Epidermal melanocyte (primary cell): ENCODE measurements at regions not wholly inside any gene's neighbourhood (a gene's known extent, or its start where the extent isn't known, plus 50 kb on each side); places are given as distances from the start of the nearest gene placed in this dataset.
"Not testable (repeated sequence)": the region's sequence is repeated elsewhere in the genome, so short reads cannot be mapped to it uniquely, and the experiment has no call there.

Source experiments
- DNase-seq: peaks from one replicate; pipeline ENCODE4 v3.0.0; 2011; ENCODE audit warnings: low spot score; ENCODE audit not compliant: insufficient read length

DNA sequence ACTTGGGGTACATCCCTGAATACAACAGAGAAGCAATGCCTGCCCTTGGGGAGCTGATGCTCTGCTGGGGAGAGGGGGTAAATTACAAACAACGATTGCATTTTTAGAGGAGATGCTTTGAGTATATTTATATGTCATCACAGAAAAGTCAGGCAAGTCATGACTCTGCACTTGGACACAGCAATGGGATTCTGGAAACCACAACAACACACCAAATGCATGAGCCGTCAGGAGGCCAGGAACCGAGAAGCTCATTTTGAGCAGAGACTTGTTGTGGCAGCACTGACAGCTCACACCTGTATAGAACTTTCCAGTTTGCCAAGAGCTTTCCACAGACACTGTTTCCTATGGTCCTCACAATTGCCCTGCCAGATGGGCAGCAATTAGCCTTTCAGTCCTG, 113.2 kb upstream of the RBPJ start:
- no peak for DNase-seq

DNA sequence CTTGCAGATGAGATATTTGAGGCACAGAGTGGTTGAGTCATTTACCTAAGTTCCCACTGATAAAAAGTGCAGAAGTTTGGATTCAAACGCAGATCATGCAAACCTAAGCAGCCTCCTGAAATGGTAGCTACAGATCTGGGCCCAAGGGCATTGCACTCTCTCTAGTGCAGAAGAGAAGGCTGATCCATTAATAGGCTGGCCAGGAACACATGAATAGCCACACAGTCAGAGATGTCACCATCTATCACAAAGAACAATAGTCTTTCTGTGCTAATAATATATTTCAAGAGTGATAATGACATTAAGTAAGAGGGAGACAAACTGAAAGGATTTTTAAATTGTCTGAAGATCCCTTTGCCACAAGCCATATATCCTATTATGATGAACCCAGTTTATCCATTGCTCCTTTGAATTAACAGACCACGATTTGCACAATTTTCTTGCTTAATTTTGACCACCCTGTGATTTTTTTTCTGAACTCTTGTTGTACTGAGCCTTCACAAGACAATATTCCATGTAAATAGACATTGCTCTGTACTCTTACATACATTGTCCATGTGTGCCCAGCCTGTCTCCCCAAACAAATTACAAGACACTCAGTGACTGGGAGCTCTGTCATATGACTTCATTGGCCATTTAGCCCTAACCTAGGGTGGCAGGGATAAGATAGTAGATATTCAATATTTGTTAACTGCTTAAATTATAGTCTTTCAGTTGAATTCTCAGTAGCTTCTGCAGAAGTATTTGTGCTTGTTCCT, 112.4 kb upstream of the RBPJ start:
- no peak for DNase-seq

DNA sequence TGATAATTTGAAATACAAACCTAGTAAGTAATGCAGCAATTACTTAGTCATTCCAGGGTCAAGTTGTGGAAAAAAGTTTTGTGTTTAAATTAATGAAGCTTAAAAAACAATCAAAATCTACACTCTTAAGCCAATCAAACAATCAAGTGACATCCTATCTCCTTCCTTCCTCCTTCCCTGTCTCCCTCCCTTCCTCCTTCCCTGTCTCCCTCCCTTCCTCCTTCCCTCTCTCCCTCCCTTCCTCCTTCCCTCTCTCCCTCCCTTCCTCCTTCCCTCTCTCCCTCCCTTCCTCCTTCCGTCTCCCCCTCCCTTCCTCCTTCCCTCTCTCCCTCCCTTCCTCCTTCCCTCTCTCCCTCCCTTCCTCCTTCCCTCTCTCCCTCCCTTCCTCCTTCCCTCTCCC, 111.4 kb upstream of the RBPJ start:
- DNase-seq, result not testable (repeated sequence)

DNA sequence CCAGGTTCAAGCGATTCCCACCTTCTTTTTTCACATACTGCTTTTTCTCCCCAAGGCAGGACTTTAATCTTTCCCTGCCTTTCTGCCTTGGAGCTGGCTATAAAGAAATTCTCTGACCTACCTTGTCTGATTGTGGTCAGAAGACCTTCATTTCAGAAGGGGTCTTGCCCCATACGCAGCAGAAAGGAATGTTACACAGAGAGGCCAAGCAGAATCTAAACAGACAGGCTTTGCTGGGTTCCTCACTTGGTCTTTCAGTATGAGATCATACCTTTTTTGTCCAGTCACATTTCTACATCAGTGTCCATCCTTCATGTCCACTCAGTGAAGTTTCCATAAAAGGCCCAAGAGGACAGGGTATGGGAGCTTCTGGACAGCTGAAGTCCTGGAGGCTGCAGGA, 108.3 kb upstream of the RBPJ start:
- no peak for DNase-seq

DNA sequence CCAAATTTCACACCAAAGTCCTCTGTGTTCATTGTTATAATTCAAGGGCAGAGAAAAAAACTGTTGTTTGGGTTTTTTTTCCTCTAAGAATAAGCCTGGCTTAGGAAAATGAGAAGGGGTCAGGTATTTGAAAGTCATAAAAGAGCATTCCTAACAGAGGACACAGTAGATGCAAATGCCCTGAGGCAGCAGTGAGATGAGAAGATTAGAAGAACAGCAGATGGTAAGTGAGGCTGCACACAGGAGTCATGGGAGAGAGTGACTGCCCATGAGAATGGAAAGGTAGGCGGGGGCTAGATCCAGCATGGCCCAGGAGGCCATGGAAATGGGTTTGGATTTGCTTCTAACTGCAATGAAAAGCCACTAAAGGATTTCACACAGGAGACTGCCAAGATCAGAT, 107.5 kb upstream of the RBPJ start:
- no peak for DNase-seq

DNA sequence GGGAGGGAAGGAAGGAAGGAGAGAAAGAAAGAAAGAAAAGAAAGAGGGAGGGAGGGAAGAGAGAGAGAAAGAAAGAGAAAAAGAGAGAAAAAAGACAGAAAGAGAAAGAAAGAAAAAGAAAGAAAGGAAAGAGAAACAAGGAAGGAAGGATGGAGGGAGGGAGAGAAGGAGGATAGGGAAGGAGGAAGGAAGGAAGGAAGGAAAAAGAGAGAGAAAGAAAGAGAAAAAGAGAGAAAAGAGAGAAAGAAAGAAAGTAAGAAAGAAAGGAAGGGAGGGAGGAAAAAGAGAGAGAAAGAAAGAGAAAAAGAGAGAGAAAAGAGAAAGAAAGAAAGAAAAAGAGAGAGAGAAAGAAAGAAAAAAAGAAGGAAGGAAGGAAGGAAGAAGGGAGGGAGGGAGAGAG, 105.8 kb upstream of the RBPJ start:
- DNase-seq, result no peak

DNA sequence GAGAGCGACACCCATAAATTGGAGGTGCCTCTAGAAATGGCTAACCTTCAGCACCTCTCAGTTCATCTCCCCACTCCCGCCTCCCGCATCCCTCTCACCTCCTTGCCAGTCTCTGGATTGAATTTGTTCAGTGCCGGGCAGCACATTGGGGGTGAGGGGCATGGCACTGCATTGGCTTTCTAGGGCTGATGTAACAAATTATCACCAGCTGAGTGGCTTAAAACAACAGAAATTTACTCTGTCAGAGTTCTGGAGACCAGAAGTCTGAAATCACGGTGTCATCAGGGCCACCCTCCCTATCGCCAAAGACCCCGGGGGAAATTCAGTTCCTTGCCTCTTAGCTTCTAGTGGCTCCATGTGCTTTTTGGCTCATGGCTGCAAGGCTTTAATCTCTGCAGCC, 105.1 kb upstream of the RBPJ start:
- DNase-seq, result no peak

DNA sequence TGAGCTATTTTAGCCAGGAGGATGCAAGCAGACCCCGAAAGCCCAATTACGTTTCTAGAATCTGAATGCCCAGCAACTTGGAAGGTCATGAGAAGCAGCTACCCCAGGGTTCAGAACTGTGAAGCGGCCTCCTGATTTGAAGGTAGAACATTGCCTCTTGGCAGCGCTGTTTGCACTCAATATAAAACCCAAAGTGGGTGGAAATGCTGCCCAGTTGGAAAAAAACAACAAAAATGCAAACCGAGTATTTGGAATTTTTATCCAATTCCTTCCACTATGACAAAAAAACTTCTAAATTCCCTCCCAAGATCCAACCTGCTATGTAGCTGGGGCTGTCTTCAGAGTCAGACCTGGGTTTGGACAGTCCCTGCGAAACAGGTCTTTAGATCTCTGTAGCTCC, 103.3 kb upstream of the RBPJ start:
- DNase-seq, result no peak

DNA sequence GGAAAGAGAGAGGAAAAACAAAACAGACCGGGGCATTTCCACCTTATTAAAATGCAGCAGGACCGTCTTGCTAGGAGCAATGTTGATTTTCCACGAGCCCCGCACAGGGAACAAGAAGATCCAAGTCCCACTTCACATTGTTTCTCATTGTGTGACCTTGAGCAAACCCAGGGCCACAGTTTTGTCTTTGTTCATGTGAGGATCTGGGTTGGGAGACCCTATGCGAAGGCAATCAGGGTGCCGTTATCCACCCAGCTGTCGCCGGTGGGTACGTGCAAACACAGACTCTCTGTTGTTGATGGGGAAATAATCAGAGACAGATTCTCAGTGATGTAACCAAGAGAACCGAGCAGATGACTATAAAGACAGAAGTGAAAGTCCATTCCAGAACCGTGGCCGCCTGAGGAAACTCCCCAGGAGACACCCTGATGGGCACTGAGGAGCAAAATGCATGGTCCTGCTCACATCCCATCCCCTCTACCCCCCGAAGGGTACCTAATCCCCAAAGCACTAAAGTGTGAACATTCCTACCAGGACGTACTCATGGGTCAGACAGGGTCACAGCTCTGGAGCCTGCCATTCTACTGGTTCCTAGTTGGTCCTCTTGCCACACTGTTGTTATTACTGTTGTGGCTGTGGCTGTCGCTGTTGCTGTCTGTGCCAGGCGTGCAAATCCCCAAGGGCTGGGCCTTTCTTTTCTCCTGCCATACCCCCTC, 102.7 kb upstream of the RBPJ start:
- no peak for DNase-seq

DNA sequence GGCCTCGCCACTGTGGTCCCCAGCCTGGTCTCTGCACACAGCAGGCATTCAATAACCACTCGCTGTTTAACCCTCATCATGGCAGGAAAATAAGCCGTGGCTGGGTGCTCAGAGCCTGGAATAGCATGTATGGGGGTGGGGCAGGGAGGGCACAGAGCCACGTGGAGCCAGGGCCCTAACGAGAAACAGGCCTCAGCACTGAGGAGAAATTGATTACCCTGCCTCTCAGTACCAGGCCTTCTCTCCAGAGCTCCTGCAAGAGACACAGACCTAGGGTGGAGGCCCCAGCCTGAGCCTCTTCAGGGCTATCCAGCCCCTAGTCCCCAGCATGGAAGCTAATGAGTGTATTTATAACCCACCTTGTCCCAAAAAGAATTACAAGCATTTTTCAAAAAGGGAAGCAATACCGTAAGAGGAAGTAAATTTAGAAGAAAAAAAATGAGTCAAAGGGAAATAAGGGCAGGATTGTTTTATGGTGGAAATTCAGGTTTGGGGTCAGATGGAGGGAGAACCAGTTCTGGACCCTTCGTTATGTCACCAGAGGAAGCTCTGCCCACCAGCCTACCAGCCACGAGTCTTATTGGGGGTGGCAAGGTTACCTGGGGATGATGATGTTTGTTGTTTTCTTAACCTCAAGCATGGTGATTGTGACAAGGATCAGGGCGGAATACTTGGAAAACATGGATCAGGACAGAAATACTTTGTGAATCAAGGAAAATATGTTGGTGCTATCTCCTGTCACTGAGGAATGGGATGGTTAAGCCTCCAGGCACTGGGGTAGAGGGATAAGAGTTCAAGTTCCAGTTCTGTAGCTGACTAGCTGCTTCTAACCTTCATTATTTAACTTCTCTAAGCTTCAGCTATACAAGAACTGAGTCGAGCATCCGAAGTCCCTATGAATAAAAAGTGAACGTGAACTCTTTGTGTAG, 101.9 kb upstream of the RBPJ start:
- no peak for DNase-seq

DNA sequence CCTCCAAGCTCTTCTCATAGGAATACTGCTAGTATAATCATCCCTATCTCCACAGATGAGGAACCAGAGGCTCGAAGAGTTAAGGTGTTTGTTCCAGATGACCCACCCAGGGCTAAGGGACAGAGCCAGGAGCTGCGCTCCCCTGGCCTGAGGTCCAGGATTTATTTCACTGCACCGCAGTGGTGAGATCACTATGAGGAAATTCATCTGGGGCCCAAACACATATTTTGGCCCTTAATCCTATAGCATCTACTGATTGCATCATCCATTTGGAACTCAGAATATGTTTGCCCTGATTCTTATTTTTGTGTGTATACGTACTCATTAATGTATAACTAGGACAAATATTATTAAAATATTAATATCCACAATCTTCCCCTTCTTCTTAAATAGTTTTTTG, 100.1 kb upstream of the RBPJ start:
- no peak for DNase-seq

DNA sequence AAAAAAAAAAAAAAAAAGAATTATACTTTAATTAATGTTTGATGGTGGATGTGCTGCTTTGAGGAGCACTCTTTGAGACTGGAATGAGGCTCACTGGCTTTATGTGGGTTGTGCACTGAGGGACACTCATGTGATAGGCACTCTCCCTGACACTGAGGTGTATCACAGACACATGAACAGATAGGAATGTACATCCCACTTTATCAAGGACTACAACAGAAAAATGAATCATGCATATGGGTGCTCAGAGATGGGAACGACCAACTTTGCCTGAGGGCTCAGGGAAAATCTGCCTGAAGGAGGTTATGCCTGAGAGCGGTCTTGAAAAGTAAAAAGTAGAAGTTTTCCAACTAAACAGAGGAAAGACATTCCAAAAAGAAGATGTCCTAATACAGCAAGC, 97.7 kb upstream of the RBPJ start:
- DNase-seq, result no peak

DNA sequence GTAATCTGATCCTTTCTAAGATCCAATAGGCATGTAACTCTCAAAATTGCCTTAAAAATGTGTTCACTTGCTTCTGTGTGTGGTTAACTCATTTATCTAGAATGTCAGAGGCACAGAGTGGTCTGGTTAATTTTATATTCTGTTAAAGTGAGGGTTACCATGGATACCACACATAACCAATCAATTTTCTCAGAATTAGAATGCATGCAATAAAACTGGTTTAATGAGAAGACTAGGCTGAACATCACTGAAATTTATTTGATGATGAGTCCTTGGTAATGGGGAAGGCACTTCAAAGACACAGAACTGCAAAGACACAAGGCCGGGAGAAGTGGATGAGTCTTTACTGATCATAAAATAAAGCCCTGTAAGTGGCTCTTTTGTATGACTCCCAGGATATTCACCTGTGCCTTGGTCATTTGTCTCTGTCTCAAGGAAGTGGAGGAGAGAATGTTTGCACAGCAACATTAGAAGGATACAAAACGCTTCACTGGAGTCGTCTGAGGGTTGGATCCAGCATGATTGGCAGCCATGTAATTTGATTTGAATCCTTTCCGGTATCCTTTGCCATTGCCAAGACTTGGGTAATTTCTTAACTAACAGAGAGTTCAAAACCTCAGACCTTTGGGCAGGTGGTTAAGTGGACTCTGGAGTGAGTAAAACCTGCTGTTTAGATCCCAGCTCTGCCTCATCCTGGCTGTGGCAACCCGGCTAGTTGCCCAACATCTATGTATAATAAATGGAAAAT, 94.0 kb upstream of the RBPJ start:
- no peak for DNase-seq

DNA sequence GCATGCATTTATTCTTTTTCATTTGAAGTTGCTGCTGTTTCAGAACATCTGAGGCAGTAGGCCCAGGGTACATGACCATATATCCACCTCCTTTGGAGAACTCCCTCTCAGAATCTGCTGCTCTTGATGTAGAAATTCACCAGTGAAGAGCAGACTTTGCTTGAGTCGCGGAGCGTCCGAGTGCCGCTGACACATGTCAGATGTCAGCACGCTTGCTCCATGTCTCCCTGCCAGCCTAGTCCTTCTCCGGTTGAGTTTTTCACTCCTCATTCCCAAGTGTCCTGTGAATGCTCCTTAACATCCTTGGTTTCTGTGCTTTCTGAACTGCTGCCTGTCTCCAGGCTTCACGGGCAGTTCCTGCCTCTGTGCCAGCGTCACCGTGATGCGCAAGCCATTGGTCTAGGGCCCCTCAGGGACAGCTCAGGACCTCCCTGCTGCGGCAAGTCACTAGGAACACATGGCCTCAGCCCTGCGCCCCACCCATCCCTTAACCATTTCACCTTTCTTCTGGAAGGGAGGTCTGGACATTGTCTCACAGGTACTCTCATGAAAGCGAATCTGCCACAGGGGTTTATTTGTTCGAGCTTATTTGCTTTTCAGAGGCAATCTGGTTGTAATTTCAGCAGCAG, 93.1 kb upstream of the RBPJ start:
- DNase-seq, result no peak

DNA sequence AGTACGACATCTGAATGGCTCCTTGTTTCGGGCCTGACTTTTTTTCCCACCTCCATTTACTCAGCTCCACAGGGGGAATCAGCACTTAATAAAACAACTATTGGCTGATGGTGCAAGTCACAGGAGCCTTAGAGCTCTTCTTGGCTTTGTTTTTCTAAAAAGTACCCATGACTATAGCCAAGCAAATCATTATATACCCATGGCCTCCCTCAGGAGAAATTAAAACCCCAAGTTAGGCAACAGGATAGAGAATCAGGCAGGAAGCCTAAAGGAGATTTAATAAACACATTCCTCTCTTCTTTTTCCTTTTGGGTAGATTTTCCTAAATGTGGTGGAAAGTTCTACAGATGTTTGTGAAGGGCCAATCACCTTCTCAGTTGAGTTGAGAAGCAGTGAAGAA, 91.9 kb upstream of the RBPJ start:
- DNase-seq, result no peak

DNA sequence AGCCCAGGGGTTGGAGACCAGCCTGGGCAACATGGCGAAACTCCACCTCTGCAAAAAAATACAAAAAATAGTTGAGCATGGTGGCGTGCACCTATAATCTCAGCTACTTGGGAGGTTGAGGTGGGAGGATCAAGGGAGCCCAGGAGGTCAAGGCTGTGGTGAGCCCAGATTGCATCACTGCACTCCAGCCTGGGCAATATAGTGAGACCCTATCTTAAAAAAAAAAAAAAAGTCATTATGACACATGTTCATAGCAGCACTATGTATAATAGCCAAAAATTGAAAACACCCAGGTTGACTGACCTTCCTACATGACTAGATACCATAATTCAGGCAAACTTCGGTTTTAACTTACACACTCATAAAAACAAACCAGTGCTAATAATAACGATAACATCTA, 90.8 kb upstream of the RBPJ start:
- DNase-seq, result no peak

DNA sequence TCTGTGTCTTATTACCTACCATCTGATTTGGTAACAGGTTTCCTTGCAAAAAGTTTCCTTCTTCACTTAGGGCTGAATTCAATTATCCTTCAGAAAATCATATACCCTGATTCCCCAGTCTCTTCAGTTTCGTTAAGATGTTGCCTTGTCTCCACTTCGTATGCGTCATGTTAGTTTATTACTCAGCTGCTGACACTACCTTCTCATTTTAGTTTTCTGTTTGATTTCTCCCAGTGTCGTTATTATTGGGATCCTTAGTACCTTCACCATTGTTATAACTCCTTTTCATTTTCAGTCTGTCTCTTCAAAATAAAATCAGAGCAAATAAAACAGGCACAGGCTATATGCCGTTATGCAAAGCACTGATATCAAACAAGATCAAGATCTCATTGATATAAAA, 87.5 kb upstream of the RBPJ start:
- no peak for DNase-seq

DNA sequence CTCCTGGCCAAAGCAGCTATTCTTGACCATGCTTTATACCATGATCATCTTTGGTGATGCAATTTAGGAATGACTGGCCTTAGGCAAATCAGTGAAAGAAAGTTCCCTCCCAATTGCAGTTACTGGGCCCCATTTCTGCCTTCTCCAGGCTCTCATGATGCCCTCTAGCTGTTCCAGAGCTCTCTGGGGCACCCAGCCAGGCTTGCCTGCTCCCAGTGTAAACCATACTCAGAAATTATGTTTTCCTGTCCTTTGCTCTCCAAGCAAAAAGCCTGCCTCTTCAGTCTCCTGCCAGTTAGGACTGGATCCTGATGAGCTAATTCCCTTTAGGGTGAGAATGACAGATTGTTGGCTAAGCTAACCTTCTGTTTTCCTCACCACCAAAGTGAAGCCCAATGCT, 85.3 kb upstream of the RBPJ start:
- no peak for DNase-seq

DNA sequence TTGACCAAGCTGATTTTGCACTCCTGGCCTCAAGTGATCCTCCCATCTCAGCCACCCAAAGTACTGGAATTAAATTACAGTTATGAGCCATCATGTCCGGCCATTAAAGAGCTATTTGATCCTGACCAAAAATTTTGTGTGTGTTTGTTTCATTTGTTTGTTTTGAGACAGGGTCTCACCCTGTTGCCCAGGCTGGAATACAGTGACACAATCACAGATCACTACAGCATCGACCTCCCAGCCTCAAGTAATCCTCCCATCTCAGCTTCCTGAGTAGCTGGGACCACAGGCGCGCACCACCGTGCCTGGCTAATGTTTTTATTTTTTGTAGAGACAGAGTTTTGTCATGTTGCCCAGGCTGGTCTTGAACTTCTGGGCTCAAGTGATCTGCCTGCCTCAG, 82.9 kb upstream of the RBPJ start:
- DNase-seq, result no peak

DNA sequence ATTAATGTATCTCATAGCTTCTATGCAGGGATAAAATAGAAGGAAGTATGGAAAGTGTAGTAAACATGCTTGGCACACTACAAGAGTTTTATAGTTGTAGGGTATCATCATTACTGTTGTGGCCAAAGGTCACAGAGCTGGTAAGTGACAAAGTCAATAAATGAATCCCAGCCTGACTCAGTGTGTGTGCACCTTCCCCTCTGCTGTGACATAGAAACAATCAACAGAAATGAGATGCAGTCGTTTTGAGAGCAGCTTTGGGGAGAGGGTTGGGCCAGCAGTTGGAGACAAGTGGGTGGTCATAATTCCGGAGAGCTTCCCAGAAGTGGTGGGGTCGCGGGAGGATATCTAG, 82.4 kb upstream of the RBPJ start:
- no peak for DNase-seq
